Fibroblast of lung (primary cell): ENCODE measurements at regions not wholly inside any gene's neighbourhood (a gene's known extent, or its start where the extent isn't known, plus 50 kb on each side); places are given as distances from the start of the nearest gene placed in this dataset.

Experiments used
- DNase-seq, 2 donors: peaks; one replicate each; pipeline versions ENCODE4 v3.0.0 to v3.0.0-alpha.2; 2010; ENCODE audit warnings: low read depth in 2 of 2
- H2AFZ ChIP-seq: 2 replicates; pipeline ENCODE4 v1.5.1; 2012; ENCODE audit warnings: low read length, control low read depth, inconsistent platforms
- H3K27ac ChIP-seq: 2 replicates; pipeline ENCODE4 v1.5.1; 2011; ENCODE audit warnings: low read length, control low read depth; ENCODE audit not compliant: insufficient read depth
- H3K27me3 ChIP-seq: 2 replicates; pipeline ENCODE4 v1.5.1; 2011; ENCODE audit warnings: mild to moderate bottlenecking, low read length; ENCODE audit not compliant: control insufficient read depth, insufficient read depth
- H3K36me3 ChIP-seq: 2 replicates; pipeline ENCODE4 v1.5.1; 2011; ENCODE audit warnings: low read length; ENCODE audit not compliant: control insufficient read depth, insufficient read depth
- H3K4me1 ChIP-seq: 2 replicates; pipeline ENCODE4 v1.5.1; 2011; ENCODE audit warnings: low read length; ENCODE audit not compliant: control insufficient read depth, insufficient read depth; ENCODE audit errors: extremely low read depth
- H3K4me2 ChIP-seq: 2 replicates; pipeline ENCODE4 v1.5.1; 2011; ENCODE audit warnings: low read length, control low read depth; ENCODE audit not compliant: insufficient read depth; ENCODE audit errors: extremely low read depth
- H3K4me3 ChIP-seq, 4 experiments: fragments of 200-600 bp in 1 of 4; sonication (generic) in 1 of 4; replicated peaks in 1 of 4; 2 replicates each; pipeline ENCODE4 v1.5.1; 2011 to 2016; ENCODE audit warnings: low read length in 4 of 4, low read depth in 3 of 4, mild to moderate bottlenecking in 3 of 4, control low read depth in 2 of 4, inconsistent platforms in 1 of 4, mixed read lengths in 1 of 4; ENCODE audit not compliant: insufficient read depth in 1 of 4; ENCODE audit errors: control extremely low read depth in 1 of 4
- H3K79me2 ChIP-seq: 2 replicates; pipeline ENCODE4 v1.5.1; 2012; ENCODE audit warnings: mild to moderate bottlenecking, low read length, inconsistent platforms; ENCODE audit not compliant: control insufficient read depth, insufficient read depth
- H3K9ac ChIP-seq: 2 replicates; pipeline ENCODE4 v1.5.1; 2011; ENCODE audit warnings: mild to moderate bottlenecking, low read length, control low read depth; ENCODE audit not compliant: insufficient read depth
- H3K9me3 ChIP-seq: 2 replicates; pipeline ENCODE4 v1.5.1; 2012; ENCODE audit warnings: low read depth, low read length; ENCODE audit not compliant: control insufficient read depth, insufficient read depth
- H4K20me1 ChIP-seq: 2 replicates; pipeline ENCODE4 v1.5.1; 2011; ENCODE audit warnings: low read length; ENCODE audit not compliant: control insufficient read depth, insufficient read depth; ENCODE audit errors: extremely low read depth
- EZH2 ChIP-seq: IDR thresholded peaks from 2 replicates; pipeline ENCODE4 v1.5.1; 2012; ENCODE audit warnings: low read length, control low read depth, mild to moderate bottlenecking; ENCODE audit errors: missing control alignments
- TF ChIP-seq, protein P1 (sequence below), 2 donors: IDR thresholded peaks in 1 of 2; conservative IDR thresholded peaks in 1 of 2; 1 replicate in 1 of 2; 2 replicates in 1 of 2; pipeline ENCODE4 v1.5.1; 2011 to 2012; ENCODE audit warnings: low read length in 2 of 2, control low read depth in 1 of 2, inconsistent platforms in 1 of 2, low read depth in 1 of 2, mild to moderate bottlenecking in 1 of 2

GRCh38 chr4:20096911-20097310 lies 154.8 kb upstream of the SLIT2 start:
- Histone ChIP-seq H3K27ac (no peak overlapping the region), H3K79me2 (no peaks in the 10 kb centered on the region), H3K9me3 (no peaks in the 10 kb centered on the region), H3K4me1 (no peaks in the 10 kb centered on the region), H3K27me3 (no peaks in the 10 kb centered on the region), H4K20me1 (no peaks in the 10 kb centered on the region), H3K4me2 (no peak overlapping the region), H3K4me3 (no peak overlapping the region), H3K36me3 (no peaks in the 10 kb centered on the region), H3K9ac (no peak overlapping the region), H2AFZ (no peak overlapping the region)
- TF ChIP-seq, protein P1, sequence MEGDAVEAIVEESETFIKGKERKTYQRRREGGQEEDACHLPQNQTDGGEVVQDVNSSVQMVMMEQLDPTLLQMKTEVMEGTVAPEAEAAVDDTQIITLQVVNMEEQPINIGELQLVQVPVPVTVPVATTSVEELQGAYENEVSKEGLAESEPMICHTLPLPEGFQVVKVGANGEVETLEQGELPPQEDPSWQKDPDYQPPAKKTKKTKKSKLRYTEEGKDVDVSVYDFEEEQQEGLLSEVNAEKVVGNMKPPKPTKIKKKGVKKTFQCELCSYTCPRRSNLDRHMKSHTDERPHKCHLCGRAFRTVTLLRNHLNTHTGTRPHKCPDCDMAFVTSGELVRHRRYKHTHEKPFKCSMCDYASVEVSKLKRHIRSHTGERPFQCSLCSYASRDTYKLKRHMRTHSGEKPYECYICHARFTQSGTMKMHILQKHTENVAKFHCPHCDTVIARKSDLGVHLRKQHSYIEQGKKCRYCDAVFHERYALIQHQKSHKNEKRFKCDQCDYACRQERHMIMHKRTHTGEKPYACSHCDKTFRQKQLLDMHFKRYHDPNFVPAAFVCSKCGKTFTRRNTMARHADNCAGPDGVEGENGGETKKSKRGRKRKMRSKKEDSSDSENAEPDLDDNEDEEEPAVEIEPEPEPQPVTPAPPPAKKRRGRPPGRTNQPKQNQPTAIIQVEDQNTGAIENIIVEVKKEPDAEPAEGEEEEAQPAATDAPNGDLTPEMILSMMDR (conservative IDR thresholded peaks at IDR 0.05 in 1 of 2, IDR thresholded peaks at IDR 0.05 in 1 of 2; ENCODE audit: low read depth in 1 of 2, low read length in 2 of 2), result no peak
- TF ChIP-seq EZH2, result no peak
- no peak for DNase-seq

GRCh38 chr4:20095805-20096541 lies 155.7 kb upstream of the SLIT2 start:
- Histone ChIP-seq H3K9me3 (no peaks in the 10 kb centered on the region), H4K20me1 (no peaks in the 10 kb centered on the region), H2AFZ (no peak overlapping the region), H3K9ac (no peak overlapping the region), H3K4me3 (no peak overlapping the region), H3K36me3 (no peaks in the 10 kb centered on the region), H3K4me2 (no peak overlapping the region), H3K27ac (no peak overlapping the region), H3K79me2 (no peaks in the 10 kb centered on the region), H3K27me3 (no peaks in the 10 kb centered on the region), H3K4me1 (no peaks in the 10 kb centered on the region)
- no peak for DNase-seq
- TF ChIP-seq EZH2, result no peak
- TF ChIP-seq, protein P1 (conservative IDR thresholded peaks at IDR 0.05 in 1 of 2, IDR thresholded peaks at IDR 0.05 in 1 of 2; ENCODE audit: low read depth in 1 of 2, low read length in 2 of 2), result no peak

GRCh38 chr4:20091781-20092180 lies 159.9 kb upstream of the SLIT2 start:
- Histone ChIP-seq H3K4me1 (no peaks in the 10 kb centered on the region), H3K4me2 (no peak overlapping the region), H3K9me3 (no peaks in the 10 kb centered on the region), H3K36me3 (no peaks in the 10 kb centered on the region), H3K79me2 (no peaks in the 10 kb centered on the region), H3K27ac (no peak overlapping the region), H4K20me1 (no peaks in the 10 kb centered on the region), H3K9ac (no peak overlapping the region), H3K4me3 (no peak overlapping the region), H2AFZ (no peak overlapping the region), H3K27me3 (no peaks in the 10 kb centered on the region)
- TF ChIP-seq EZH2, result no peak
- TF ChIP-seq, protein P1 (conservative IDR thresholded peaks at IDR 0.05 in 1 of 2, IDR thresholded peaks at IDR 0.05 in 1 of 2; ENCODE audit: low read depth in 1 of 2, low read length in 2 of 2), result no peak
- no peak for DNase-seq
